GM23248 (cell line): ENCODE measurements at regions not wholly inside any gene's neighbourhood (a gene's known extent, or its start where the extent isn't known, plus 50 kb on each side); places are given as distances from the start of the nearest gene placed in this dataset.

Experiments
- DNase-seq: peaks from one replicate; pipeline ENCODE4 v3.0.0-alpha.2; 2015
- H2AFZ ChIP-seq: fragments of 200-600 bp; sonication (generic); 2 replicates; pipeline ENCODE4 v1.6.1; 2016; ENCODE audit warnings: antibody characterized with exemption
- H3F3A ChIP-seq: fragments of 200-600 bp; sonication (generic); 2 replicates; pipeline ENCODE4 v1.6.1; 2016; ENCODE audit warnings: mild to moderate bottlenecking, antibody characterized with exemption, mixed run types; ENCODE audit not compliant: insufficient read depth
- H3K27ac ChIP-seq: fragments of 200-600 bp; sonication (generic); 2 replicates; pipeline ENCODE4 v1.5.1; 2016; ENCODE audit warnings: mild to moderate bottlenecking
- H3K27me3 ChIP-seq: fragments of 200-600 bp; sonication (generic); replicated peaks from 2 replicates; pipeline ENCODE4 v1.6.1; 2016; ENCODE audit warnings: mild to moderate bottlenecking; ENCODE audit not compliant: insufficient read depth
- H3K36me3 ChIP-seq: fragments of 200-600 bp; sonication (generic); 2 replicates; pipeline ENCODE4 v1.6.1; 2016; ENCODE audit warnings: low read depth, mild to moderate bottlenecking
- H3K4me1 ChIP-seq: fragments of 200-600 bp; sonication (generic); 2 replicates; pipeline ENCODE4 v1.6.1; 2016; ENCODE audit warnings: mild to moderate bottlenecking; ENCODE audit not compliant: insufficient read depth
- H3K4me2 ChIP-seq: fragments of 200-600 bp; sonication (generic); one replicate; pipeline ENCODE4 v1.6.1; 2016; ENCODE audit warnings: mild to moderate bottlenecking; ENCODE audit not compliant: unreplicated experiment
- H3K4me3 ChIP-seq: fragments of 200-600 bp; sonication (generic); 2 replicates; pipeline ENCODE4 v1.5.1; 2016; ENCODE audit warnings: mild to moderate bottlenecking
- H3K79me2 ChIP-seq: fragments of 200-600 bp; sonication (generic); 2 replicates; pipeline ENCODE4 v1.6.1; 2016; ENCODE audit warnings: mild to moderate bottlenecking; ENCODE audit not compliant: insufficient read depth
- H3K9ac ChIP-seq: fragments of 200-600 bp; sonication (generic); 2 replicates; pipeline ENCODE4 v1.6.1; 2016; ENCODE audit warnings: mild to moderate bottlenecking
- H3K9me2 ChIP-seq: fragments of 200-600 bp; sonication (generic); 2 replicates; pipeline ENCODE4 v1.6.1; 2016; ENCODE audit warnings: mixed run types, mild to moderate bottlenecking, moderate library complexity; ENCODE audit not compliant: insufficient read depth
- H3K9me3 ChIP-seq: fragments of 200-600 bp; sonication (generic); one replicate; pipeline ENCODE4 v1.6.1; 2017; ENCODE audit warnings: low read depth
- H4K20me1 ChIP-seq: fragments of 200-600 bp; sonication (generic); 2 replicates; pipeline ENCODE4 v1.6.0; 2016; ENCODE audit not compliant: insufficient read depth
- EZH2 ChIP-seq: fragments of 200-600 bp; sonication (generic); IDR thresholded peaks from 2 replicates; pipeline ENCODE4 v1.6.1; 2018; ENCODE audit warnings: antibody characterized with exemption, mild to moderate bottlenecking; ENCODE audit not compliant: insufficient read depth, poor library complexity, severe bottlenecking
- EZH2phosphoT487 ChIP-seq: fragments of 200-600 bp; sonication (generic); IDR thresholded peaks from 2 replicates; pipeline ENCODE4 v1.6.1; 2018; ENCODE audit warnings: antibody characterized with exemption, moderate library complexity, mild to moderate bottlenecking, low read depth; ENCODE audit not compliant: insufficient read depth
- WGBS, 2 experiments: methylation state at CpG; one replicate each; pipeline ENCODE4 v1.1.6; 2015 to 2017; ENCODE audit warnings: low lambda C conversion rate in 2 of 2, low coverage in 1 of 2; ENCODE audit errors: missing lambda C conversion rate in 2 of 2; 5-methylcytosine and 5-hydroxymethylcytosine counted together
- in situ Hi-C: fragments of 300-500 bp; cut with MboI; formaldehyde crosslinking; loops from 2 replicates; pipeline ENCODE4 v1.15.0; 2020

DNA sequence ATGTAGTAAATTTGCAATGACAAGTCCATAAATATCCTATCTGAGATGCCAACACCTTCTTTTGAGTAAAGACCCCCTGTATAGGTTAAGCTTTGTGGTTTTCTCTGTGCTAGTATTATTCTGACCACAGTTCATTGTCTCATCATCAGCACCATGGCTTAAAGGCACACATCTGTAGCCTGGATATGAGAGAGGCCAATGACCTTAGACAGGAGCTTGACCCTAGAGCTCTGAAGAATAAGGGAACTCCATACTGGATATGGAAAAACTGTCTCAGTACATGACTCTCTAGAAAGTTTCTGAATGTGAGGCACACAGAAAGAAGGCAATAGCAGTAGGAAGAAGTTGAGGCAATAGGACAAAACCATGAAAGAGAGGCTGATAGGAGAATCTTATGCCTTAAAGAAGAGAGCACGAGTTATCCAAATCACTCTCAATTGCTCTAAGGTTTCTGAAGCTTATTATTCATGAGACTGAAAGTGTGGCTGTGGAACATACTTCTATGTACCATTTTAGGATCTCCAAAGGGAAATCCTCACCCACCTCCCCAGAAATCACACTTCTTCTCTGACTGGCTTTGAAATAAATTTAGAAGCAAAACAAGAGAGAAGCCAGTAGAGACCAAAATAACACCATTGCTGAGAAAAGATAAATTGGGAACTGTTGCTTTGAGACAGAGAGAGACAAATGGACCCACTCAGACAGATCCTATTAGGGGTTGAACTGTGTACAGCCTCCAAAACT is 150.2 kb downstream of the ABCA8 start:
- Histone ChIP-seq H3K9me2 (no peaks in the 10 kb centered on the region), H3F3A (peaks cover 6% of the 10 kb centered on the region; the same call in 1 of the 2 replicates), H3K4me1 (no peaks in the 10 kb centered on the region), H3K9me3 (no peaks in the 10 kb centered on the region), H3K9ac (no peak overlapping the region), H3K27ac (no peak overlapping the region), H3K36me3 (no peaks in the 10 kb centered on the region), H3K4me2 (no peak overlapping the region), H2AFZ (no peak overlapping the region), H3K79me2 (no peaks in the 10 kb centered on the region), H4K20me1 (no peaks in the 10 kb centered on the region), H3K4me3 (no peak overlapping the region), H3K27me3 (no peaks in the 10 kb centered on the region)
- WGBS, 2 experiments, result 82 to 91% methylated on average over 1 of the region's 1 CpG
- no peak for DNase-seq
- in situ Hi-C loops, result no loop called here
- no peak for TF ChIP-seq EZH2phosphoT487
- no peak for TF ChIP-seq EZH2

DNA sequence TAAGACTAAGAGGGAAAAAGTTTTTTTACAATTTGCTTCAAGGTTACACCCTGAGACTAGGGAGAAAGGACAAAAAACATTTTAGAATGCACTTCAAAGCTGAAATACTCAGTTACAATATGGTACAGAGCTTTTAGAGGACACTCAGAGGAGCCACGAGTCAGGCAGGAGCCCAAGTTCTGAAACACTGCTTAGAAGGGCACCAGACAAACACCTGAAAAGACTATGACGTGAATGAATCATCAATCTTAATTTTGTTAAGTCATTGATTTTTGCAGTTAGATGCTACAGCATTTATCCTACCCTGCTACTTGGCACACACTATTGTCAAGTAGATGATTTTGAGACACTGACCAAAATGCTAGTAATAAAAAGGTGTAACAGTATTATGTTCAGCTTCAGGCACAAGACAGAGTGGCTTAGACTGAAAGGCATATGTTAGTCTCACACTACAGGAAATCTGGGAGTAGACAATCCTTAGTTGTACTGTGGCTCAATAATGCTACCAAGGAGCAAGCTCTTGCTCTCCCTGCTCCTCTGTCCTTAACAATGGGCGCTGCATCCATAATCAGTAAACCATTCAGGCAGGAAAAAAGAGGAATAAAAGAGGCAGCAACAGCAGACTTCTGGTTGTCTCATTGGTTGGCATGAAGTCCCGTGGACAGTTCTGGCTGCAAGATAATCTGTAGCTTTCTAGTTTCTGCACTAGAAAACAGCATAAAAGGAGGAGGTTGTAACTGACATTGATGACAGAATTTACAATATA is 151.8 kb downstream of the ABCA8 start:
- no peaks in the 10 kb centered on the region for H3K4me1 ChIP-seq
- no peaks in the 10 kb centered on the region for H3K9me2 ChIP-seq
- H3K36me3 ChIP-seq, result no peaks in the 10 kb centered on the region
- no peak for TF ChIP-seq EZH2
- TF ChIP-seq EZH2phosphoT487, result no peak
- no peaks in the 10 kb centered on the region for H3K9me3 ChIP-seq
- H3K4me3 ChIP-seq, result no peak overlapping the region
- H4K20me1 ChIP-seq, result no peaks in the 10 kb centered on the region
- H3K79me2 ChIP-seq, result no peaks in the 10 kb centered on the region
- no peak overlapping the region for H3K27ac ChIP-seq
- WGBS, 2 experiments, result 85 to 87% methylated on average over 4 of the region's 4 CpGs
- no peak overlapping the region for H2AFZ ChIP-seq
- no peak overlapping the region for H3K4me2 ChIP-seq
- DNase-seq, result no peak
- no peak overlapping the region for H3K9ac ChIP-seq
- peaks cover 6% of the 10 kb centered on the region; the same call in 1 of the 2 replicates for H3F3A ChIP-seq
- in situ Hi-C loops, result no loop called here
- H3K27me3 ChIP-seq, result no peaks in the 10 kb centered on the region

DNA sequence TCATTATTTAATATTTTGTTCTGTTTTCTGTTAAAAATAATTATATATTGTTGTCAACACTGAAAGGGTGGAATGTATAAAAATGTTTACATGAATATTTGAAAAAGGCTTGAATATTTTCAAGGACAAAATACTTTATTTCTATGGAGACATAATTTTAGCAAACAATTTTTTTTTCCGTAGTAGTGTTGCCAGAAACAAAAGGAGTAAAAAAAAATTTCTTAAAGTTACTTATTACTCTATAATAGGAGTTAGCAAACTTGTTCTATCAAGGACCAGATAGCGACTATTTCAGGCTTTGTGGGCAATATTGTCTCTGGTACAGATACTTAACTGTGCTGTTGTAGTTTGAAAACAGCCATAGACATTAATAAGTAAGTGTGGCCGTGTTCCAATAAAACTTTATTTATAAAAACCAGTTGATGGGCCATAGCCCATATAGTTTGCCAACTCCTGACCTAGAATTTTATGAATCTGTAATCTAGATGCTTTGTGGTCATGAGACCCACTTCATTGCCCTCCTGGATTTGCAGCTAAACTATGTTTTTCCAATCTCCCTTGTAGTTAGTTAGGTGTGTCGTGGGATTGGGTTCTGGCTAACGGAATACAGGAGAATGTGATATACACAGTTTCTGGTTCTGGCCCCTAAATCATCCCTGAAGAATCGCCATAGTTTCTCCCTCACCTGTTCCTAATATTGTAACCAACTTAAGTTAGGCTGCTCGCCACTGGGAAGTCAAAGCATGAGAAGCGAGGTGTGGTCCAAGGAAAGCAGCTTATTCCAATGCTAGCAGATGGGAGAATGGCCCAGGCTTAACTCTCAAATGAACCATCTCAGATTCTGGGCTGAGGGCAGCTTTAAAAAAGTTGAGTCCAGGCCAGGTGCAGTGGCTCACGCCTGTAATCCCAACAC is 153.6 kb downstream of the ABCA8 start:
- 85 to 90% methylated on average over 9 of the region's 9 CpGs for WGBS, 2 experiments
- no peaks in the 10 kb centered on the region for H3K9me2 ChIP-seq

DNA sequence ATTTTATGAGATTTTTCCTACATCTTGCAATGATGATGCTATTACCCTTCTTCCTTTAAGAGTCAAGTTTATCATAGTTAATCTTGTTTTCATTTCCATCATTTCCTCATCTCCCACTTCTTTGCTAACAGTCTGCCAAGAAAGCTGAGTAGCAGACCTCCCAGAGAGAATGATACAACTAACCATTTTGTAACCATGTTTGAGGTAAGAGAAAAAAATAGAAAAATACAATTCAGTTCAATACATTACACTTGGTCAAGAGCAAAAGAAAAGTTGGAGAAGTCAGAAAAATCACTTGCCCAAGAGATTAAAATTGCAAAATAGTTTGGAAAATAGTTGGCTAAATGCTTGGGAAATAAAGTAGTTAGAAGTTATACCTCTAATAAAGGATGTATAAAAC is 154.4 kb downstream of the ABCA8 start:
- in situ Hi-C loops, result no loop called here
- Histone ChIP-seq H3K4me2 (no peak overlapping the region), H3K4me3 (no peak overlapping the region), H3K79me2 (no peaks in the 10 kb centered on the region), H4K20me1 (no peaks in the 10 kb centered on the region), H3F3A (no peaks in the 10 kb centered on the region), H2AFZ (no peak overlapping the region), H3K9me3 (no peaks in the 10 kb centered on the region), H3K27ac (no peak overlapping the region), H3K36me3 (no peaks in the 10 kb centered on the region), H3K4me1 (no peaks in the 10 kb centered on the region), H3K9me2 (no peaks in the 10 kb centered on the region), H3K27me3 (no peaks in the 10 kb centered on the region), H3K9ac (no peak overlapping the region)
- TF ChIP-seq EZH2, result no peak
- no peak for TF ChIP-seq EZH2phosphoT487
- DNase-seq, result peak; percentile 42

More for the DNA sequence above, 153.6 kb downstream of the ABCA8 start:
- Histone ChIP-seq H3K36me3 (no peaks in the 10 kb centered on the region), H3K4me2 (no peak overlapping the region), H2AFZ (no peak overlapping the region), H3K79me2 (no peaks in the 10 kb centered on the region), H4K20me1 (no peaks in the 10 kb centered on the region), H3K27ac (no peak overlapping the region), H3F3A (no peaks in the 10 kb centered on the region), H3K9me3 (no peaks in the 10 kb centered on the region), H3K27me3 (no peaks in the 10 kb centered on the region), H3K9ac (no peak overlapping the region), H3K4me1 (no peaks in the 10 kb centered on the region), H3K4me3 (no peak overlapping the region)
- no peak for TF ChIP-seq EZH2phosphoT487
- no peak for TF ChIP-seq EZH2
- DNase-seq, result no peak
- in situ Hi-C loops, result no loop called here
